Breast epithelium (tissue), 4 donors: ENCODE measurements at regions not wholly inside any gene's neighbourhood (a gene's known extent, or its start where the extent isn't known, plus 50 kb on each side); places are given as distances from the start of the nearest gene placed in this dataset.

Source experiments
- DNase-seq, 2 donors: peaks; one replicate each; pipeline ENCODE4 v3.0.0-alpha.2; 2019; ENCODE audit warnings: low spot score in 2 of 2
- H3K27ac ChIP-seq, 2 donors: fragments of 200-600 bp; sonication (generic) in 1 of 2; one replicate each; pipeline ENCODE4 v1.5.1; 2016 to 2019; ENCODE audit warnings: mild to moderate bottlenecking in 1 of 2
- H3K27me3 ChIP-seq, 2 donors: fragments of 200-600 bp; sonication (generic) in 1 of 2; one replicate each; pipeline versions ENCODE4 v1.5.1 to v1.6.0; 2017 to 2019; ENCODE audit warnings: control low read depth in 1 of 2, mild to moderate bottlenecking in 1 of 2
- H3K36me3 ChIP-seq: fragments of 200-600 bp; one replicate; pipeline ENCODE4 v1.5.1; 2019
- H3K4me1 ChIP-seq, 2 donors: fragments of 200-600 bp; sonication (generic); one replicate each; pipeline ENCODE4 v1.5.1; 2016 to 2019; ENCODE audit warnings: control low read depth in 1 of 2
- H3K4me3 ChIP-seq, 3 donors: fragments of 200-600 bp; sonication (generic); 1 replicate in 2 of 3; 2 replicates in 1 of 3; pipeline ENCODE4 v1.5.1; 2016 to 2019; ENCODE audit warnings: mild to moderate bottlenecking in 3 of 3, moderate library complexity in 2 of 3
- H3K9me3 ChIP-seq, 2 donors: fragments of 200-600 bp; sonication (generic) in 1 of 2; one replicate each; pipeline ENCODE4 v1.5.1; 2016 to 2019; ENCODE audit warnings: control low read depth in 1 of 2
- CTCF ChIP-seq, 3 donors: fragments of 450-650 bp; IDR thresholded peaks; one replicate each; pipeline ENCODE4 v1.5.1; 2016 to 2017; ENCODE audit warnings: antibody characterized with exemption in 3 of 3, mild to moderate bottlenecking in 3 of 3, moderate library complexity in 3 of 3
- POLR2A ChIP-seq: fragments of 450-650 bp; IDR thresholded peaks from one replicate; pipeline ENCODE4 v1.6.1; 2016; ENCODE audit warnings: antibody characterized with exemption, mild to moderate bottlenecking, moderate library complexity
- POLR2AphosphoS5 ChIP-seq, 3 donors: sonication (generic); formaldehyde crosslinking; IDR thresholded peaks; one replicate each; pipeline ENCODE4 v1.6.1; 2017; ENCODE audit warnings: antibody characterized with exemption in 3 of 3
- intact Hi-C: fragments of 100-400 bp; cut with DNase I; formaldehyde crosslinking; loops from one replicate; pipeline ENCODE4 v1.15.1; 2023; ENCODE audit warnings: low total_unique reads

GRCh38 chr7:13057462-13058200 is 370.2 kb downstream of the ARL4A start:
- Histone ChIP-seq H3K27ac (no peak overlapping the region), H3K27me3 (no peaks in the 10 kb centered on the region), H3K4me1 (no peaks in the 10 kb centered on the region), H3K9me3 (no peaks in the 10 kb centered on the region), H3K36me3 (no peaks in the 10 kb centered on the region), H3K4me3 (no peak overlapping the region)
- TF ChIP-seq CTCF (IDR thresholded peaks at IDR 0.05), result no peak
- TF ChIP-seq POLR2AphosphoS5 (IDR thresholded peaks at IDR 0.05), result no peak
- TF ChIP-seq POLR2A, result no peak
- intact Hi-C loops, result no loop called here
- no peak for DNase-seq

GRCh38 chr7:13060173-13060572 is 372.7 kb downstream of the ARL4A start:
- no peak overlapping the region for H3K27ac ChIP-seq
- H3K27me3 ChIP-seq, result no peaks in the 10 kb centered on the region
- H3K9me3 ChIP-seq, result no peaks in the 10 kb centered on the region
- H3K4me3 ChIP-seq, result no peak overlapping the region
- no peak for TF ChIP-seq POLR2AphosphoS5 (IDR thresholded peaks at IDR 0.05)
- no peak for TF ChIP-seq CTCF (IDR thresholded peaks at IDR 0.05)
- no peaks in the 10 kb centered on the region for H3K36me3 ChIP-seq
- intact Hi-C loops, result no loop called here
- H3K4me1 ChIP-seq, result no peaks in the 10 kb centered on the region
- no peak for DNase-seq

DNA sequence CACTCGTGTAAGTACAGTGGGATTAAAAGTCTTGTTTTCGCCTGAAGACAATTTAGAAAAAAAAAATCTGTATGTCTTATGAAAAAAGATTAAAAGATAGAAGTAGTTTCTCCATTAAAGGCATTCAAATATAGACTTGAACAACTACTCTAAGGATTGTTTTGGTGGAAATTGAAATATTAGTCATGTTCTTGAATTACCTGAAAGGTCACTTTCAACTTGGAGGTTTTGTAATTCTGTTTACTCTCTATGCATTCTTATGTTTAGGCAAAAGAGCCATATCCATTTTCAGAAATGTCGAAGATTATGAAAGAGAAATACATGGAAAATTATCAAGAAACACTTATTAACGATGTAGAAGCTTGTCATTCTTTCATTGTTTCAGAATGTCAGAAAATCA is 373.7 kb downstream of the ARL4A start:
- Histone ChIP-seq H3K9me3 (no peaks in the 10 kb centered on the region), H3K27ac (no peak overlapping the region), H3K4me3 (no peak overlapping the region), H3K36me3 (no peaks in the 10 kb centered on the region), H3K4me1 (no peaks in the 10 kb centered on the region), H3K27me3 (no peaks in the 10 kb centered on the region)
- TF ChIP-seq CTCF (IDR thresholded peaks at IDR 0.05) (no peak), POLR2A (no peak), POLR2AphosphoS5 (IDR thresholded peaks at IDR 0.05) (no peak)
- intact Hi-C loops, result no loop called here
- no peak for DNase-seq

- no peak for DNase-seq
- H3K9me3 ChIP-seq, result no peaks in the 10 kb centered on the region
- no peaks in the 10 kb centered on the region for H3K27me3 ChIP-seq
- H3K36me3 ChIP-seq, result no peaks in the 10 kb centered on the region
- H3K27ac ChIP-seq, result no peak overlapping the region
- H3K4me1 ChIP-seq, result no peaks in the 10 kb centered on the region
- no peak overlapping the region for H3K4me3 ChIP-seq
- intact Hi-C loops, result no loop called here
- TF ChIP-seq POLR2A (no peak), CTCF (IDR thresholded peaks at IDR 0.05) (no peak), POLR2AphosphoS5 (IDR thresholded peaks at IDR 0.05) (no peak)
Measured at GRCh38 chr7:13062631-13063030, 375.2 kb downstream of the ARL4A start.

GRCh38 chr7:13067036-13067435 is 379.6 kb downstream of the ARL4A start:
- H3K4me3 ChIP-seq, result no peak overlapping the region
- no peak for TF ChIP-seq POLR2A
- TF ChIP-seq CTCF (IDR thresholded peaks at IDR 0.05), result no peak
- TF ChIP-seq POLR2AphosphoS5 (IDR thresholded peaks at IDR 0.05), result no peak
- no peaks in the 10 kb centered on the region for H3K27me3 ChIP-seq
- no peaks in the 10 kb centered on the region for H3K4me1 ChIP-seq
- intact Hi-C loops, result no loop called here
- DNase-seq, result no peak
- no peak overlapping the region for H3K27ac ChIP-seq
- no peaks in the 10 kb centered on the region for H3K36me3 ChIP-seq
- no peaks in the 10 kb centered on the region for H3K9me3 ChIP-seq
